Epithelial cell of proximal tubule (primary cell): ENCODE measurements at regions not wholly inside any gene's neighbourhood (a gene's known extent, or its start where the extent isn't known, plus 50 kb on each side); places are given as distances from the start of the nearest gene placed in this dataset.
A peak's percentile ranks its signal among the peaks of the same experiment; 100 is the strongest.

Source experiments
- DNase-seq: peaks from one replicate; pipeline ENCODE4 v3.0.0-alpha.2; 2011; ENCODE audit warnings: low read depth
- H3K4me3 ChIP-seq: 2 replicates; pipeline ENCODE4 v1.5.1; 2011; ENCODE audit warnings: low read depth, mild to moderate bottlenecking, low read length
- TF ChIP-seq, protein P1 (sequence below): conservative IDR thresholded peaks from 2 replicates; pipeline ENCODE4 v1.5.1; 2012; ENCODE audit warnings: low read depth, mild to moderate bottlenecking, low read length

DNA sequence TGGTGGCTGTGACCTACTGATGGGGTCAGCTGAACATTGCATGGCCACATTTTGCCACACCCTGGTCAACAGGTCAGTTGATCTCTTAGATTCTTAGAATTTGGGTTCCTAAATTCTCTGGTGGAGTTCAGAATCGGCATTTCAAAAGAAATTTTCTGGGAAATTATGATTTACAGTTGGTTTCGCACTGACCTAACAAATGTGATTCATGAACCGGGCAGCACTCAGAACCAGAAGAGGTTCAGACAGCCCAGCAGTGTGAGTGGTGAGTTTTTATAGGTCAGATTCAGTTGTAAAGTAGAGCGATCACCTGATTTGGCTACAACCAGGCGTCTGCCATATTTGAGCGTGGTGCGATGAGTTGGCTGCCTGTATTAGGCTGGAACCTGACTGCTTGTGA, 163.7 kb upstream of the GAS1 start:
- DNase-seq = no peak
- TF ChIP-seq, protein P1, sequence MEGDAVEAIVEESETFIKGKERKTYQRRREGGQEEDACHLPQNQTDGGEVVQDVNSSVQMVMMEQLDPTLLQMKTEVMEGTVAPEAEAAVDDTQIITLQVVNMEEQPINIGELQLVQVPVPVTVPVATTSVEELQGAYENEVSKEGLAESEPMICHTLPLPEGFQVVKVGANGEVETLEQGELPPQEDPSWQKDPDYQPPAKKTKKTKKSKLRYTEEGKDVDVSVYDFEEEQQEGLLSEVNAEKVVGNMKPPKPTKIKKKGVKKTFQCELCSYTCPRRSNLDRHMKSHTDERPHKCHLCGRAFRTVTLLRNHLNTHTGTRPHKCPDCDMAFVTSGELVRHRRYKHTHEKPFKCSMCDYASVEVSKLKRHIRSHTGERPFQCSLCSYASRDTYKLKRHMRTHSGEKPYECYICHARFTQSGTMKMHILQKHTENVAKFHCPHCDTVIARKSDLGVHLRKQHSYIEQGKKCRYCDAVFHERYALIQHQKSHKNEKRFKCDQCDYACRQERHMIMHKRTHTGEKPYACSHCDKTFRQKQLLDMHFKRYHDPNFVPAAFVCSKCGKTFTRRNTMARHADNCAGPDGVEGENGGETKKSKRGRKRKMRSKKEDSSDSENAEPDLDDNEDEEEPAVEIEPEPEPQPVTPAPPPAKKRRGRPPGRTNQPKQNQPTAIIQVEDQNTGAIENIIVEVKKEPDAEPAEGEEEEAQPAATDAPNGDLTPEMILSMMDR = no peak
- H3K4me3 ChIP-seq = no peak overlapping the region

DNA sequence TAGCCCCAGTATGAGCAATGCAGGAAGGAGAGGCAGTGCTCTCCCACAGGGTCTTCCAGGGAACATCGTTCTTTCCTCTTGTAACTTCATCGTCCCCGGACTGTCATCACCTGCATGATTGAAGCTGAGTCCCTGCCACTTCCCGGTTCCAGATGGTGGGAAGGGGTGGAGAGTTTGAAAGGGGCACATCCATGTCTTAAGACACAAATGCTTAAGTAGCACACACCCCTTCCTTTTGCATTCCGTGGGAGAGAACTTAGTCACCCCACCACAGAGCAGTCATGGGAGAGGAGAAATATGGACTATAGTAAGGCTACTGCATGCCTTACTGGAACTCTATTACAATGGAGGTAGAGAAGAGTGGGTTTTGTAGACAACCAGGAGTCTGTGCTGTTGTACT, 165.3 kb upstream of the GAS1 start:
- no peak overlapping the region for H3K4me3 ChIP-seq
- DNase-seq = no peak
- TF ChIP-seq, protein P1 = no peak

DNA sequence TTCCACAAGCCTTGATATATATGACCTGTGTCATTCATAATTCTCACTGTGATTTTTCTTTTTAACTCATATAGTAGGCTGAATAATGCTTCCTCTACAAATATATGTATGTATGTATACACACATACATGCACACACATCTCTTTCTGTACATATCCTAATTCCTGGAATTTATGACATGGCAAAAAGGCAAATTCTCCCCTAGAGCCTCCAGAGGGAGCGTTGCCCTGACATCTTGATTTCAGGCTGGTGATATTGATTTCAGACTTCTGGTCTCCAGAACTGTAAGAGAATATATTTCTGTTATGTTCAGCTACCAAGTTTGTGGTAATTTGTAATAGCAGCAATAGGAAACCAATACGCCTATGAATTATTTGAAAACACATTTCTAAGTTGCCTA, 166.6 kb upstream of the GAS1 start:
- no peak overlapping the region for H3K4me3 ChIP-seq
- DNase-seq = no peak
- TF ChIP-seq, protein P1 = peak; percentile 21

DNA sequence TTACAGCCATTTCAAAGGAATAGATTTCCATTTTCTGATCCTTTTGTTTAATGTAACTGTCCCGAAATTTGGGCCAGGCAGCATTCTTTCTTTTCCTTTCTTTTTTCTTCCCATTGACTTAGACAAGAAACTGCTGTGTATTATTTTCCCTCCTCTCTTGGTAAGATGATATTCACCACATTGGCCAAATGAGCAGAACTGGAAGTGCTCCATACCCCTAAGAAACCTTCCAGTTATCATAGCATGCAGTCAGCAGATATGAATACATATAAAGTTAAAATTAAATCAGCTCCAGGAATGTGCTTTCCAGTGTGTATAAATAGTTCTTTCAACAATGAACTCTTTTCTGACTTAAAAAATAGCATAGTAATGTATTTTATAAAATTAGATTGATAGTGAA, 168.5 kb upstream of the GAS1 start:
- TF ChIP-seq, protein P1 = no peak
- DNase-seq = no peak
- H3K4me3 ChIP-seq = no peak overlapping the region

DNA sequence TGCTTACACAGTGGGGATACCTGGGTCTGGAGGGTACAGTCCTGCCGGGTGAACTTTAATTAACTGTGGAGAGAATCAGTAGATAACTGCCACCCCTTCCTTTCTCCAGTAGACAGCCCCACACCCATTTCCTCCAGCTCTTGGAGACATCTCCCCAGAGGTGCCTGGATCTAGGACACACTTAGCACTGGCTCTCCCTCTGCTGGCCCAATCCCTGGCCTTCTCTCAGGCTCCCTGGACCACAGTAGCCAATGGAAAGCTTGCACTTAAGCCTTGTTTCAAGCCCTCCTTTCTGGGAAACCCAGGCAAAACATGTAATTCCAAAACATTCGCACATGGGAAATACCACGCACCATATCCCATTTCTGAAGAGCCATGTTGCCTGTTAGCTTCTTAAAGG, 169.2 kb upstream of the GAS1 start:
- no peak for DNase-seq
- no peak overlapping the region for H3K4me3 ChIP-seq
- TF ChIP-seq, protein P1 = no peak

DNA sequence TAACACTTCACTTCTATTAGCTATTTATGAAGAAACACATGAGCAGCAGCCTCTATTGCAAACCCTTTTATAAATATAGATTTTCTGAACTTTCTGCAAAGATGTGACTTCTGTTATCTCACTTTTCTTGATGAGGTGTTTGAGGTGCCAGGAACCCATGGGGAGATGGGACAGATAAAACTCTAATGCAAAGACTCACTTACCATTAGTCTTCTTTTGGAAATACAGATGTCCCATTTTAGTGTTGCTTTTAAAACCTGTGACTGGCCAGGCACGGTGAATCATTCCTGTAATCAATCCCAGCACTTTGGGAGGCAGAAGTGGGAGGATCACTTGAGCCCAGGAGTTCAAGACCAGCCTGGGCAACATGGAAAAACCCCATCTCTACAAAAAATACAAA, 171.3 kb upstream of the GAS1 start:
- DNase-seq = no peak
- H3K4me3 ChIP-seq = no peak overlapping the region
- TF ChIP-seq, protein P1 = no peak

DNA sequence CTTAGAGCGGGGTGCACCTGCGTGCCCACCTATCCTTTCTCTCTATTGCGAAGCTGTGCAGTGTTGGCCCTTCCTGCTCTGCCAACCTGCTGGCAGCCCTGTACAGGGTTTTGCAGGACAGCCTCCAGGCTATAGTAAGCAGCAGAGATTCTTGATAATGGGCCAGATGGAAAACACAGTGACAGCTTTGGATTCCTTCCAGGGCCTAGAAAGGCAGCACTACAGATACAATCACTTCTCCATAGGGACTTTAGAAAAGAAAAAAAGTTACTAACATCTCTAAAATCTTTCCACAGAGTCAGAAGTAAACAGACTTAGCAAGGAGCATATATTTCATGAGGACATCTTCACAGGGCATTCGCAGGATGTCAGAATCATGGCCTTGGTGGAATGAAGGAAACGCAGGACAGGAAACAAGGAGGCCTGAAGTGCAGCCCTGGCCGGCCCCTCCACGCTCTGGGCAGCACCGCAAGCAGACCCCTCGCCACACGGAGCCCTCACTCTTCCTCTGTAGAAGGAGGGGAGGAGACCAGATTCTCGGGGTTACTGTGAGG, 172.1 kb upstream of the GAS1 start:
- no peak for DNase-seq
- TF ChIP-seq, protein P1 = no peak
- H3K4me3 ChIP-seq = no peak overlapping the region
